Bronchial epithelial cell (primary cell): ENCODE measurements at regions not wholly inside any gene's neighbourhood (a gene's known extent, or its start where the extent isn't known, plus 50 kb on each side); places are given as distances from the start of the nearest gene placed in this dataset.
"Not testable (repeated sequence)": the region's sequence is repeated elsewhere in the genome, so short reads cannot be mapped to it uniquely, and the experiment has no call there.

ENCODE experiments used
- DNase-seq: peaks from one replicate; pipeline ENCODE4 v3.0.0-alpha.2; 2010; ENCODE audit warnings: low read depth
- FAIRE-seq: peaks from 2 replicates; lab custom pipeline; 2011; peaks lifted over from hg19 to GRCh38; lab: Jason Lieb, UNC
- H3K27me3 ChIP-seq: 2 replicates; pipeline ENCODE4 v1.5.1; 2011; ENCODE audit warnings: low read length; ENCODE audit not compliant: control insufficient read depth, insufficient read depth
- H3K36me3 ChIP-seq: 2 replicates; pipeline ENCODE4 v1.5.1; 2011; ENCODE audit warnings: low read length; ENCODE audit not compliant: control insufficient read depth, insufficient read depth
- H3K4me3 ChIP-seq: 2 replicates; pipeline ENCODE4 v1.5.1; 2011; ENCODE audit warnings: mild to moderate bottlenecking, low read depth, low read length, control low read depth
- CTCF ChIP-seq: IDR thresholded peaks from 2 replicates; pipeline ENCODE4 v1.5.1; 2011; ENCODE audit warnings: mild to moderate bottlenecking, moderate library complexity, low read length, control low read depth, inconsistent platforms; ENCODE audit not compliant: insufficient read depth, severe bottlenecking

GRCh38 chr2:125747165-125747425 lies 908.9 kb upstream of the GYPC start:
- no peak for FAIRE-seq
- no peak for DNase-seq
- Histone ChIP-seq H3K36me3 (no peaks in the 10 kb centered on the region), H3K4me3 (no peak overlapping the region), H3K27me3 (no peaks in the 10 kb centered on the region)
- no peak for TF ChIP-seq CTCF

GRCh38 chr2:125756431-125756830 lies 899.5 kb upstream of the GYPC start:
- Histone ChIP-seq H3K27me3 (no peaks in the 10 kb centered on the region), H3K36me3 (no peaks in the 10 kb centered on the region), H3K4me3 (no peak overlapping the region)
- no peak for DNase-seq
- FAIRE-seq = no peak
- TF ChIP-seq CTCF = no peak

GRCh38 chr2:125796784-125797183 lies 859.2 kb upstream of the GYPC start:
- no peaks in the 10 kb centered on the region for H3K27me3 ChIP-seq
- H3K36me3 ChIP-seq = no peaks in the 10 kb centered on the region
- no peak overlapping the region for H3K4me3 ChIP-seq
- FAIRE-seq (no peak), DNase-seq (no peak)
- TF ChIP-seq CTCF = no peak

GRCh38 chr2:125797192-125797591 lies 858.8 kb upstream of the GYPC start:
- Histone ChIP-seq H3K36me3 (no peaks in the 10 kb centered on the region), H3K4me3 (no peak overlapping the region), H3K27me3 (no peaks in the 10 kb centered on the region)
- FAIRE-seq = no peak
- no peak for DNase-seq
- TF ChIP-seq CTCF = no peak

- DNase-seq = no peak
- Histone ChIP-seq H3K27me3 (no peaks in the 10 kb centered on the region), H3K36me3 (no peaks in the 10 kb centered on the region), H3K4me3 (no peak overlapping the region)
- TF ChIP-seq CTCF = no peak
- no peak for FAIRE-seq
These were observed 833.2 kb upstream of the GYPC start for GRCh38 chr2:125822746-125823145.

GRCh38 chr2:125825781-125826180 lies 830.2 kb upstream of the GYPC start:
- FAIRE-seq, H3K27me3 ChIP-seq, DNase-seq, H3K36me3 ChIP-seq, H3K4me3 ChIP-seq: not testable (repeated sequence)
